GM12878 (cell line): ENCODE measurements at regions not wholly inside any gene's neighbourhood (a gene's known extent, or its start where the extent isn't known, plus 50 kb on each side); places are given as distances from the start of the nearest gene placed in this dataset.

Source experiments
- ATAC-seq: fragments of 200-7000 bp; cut with Tn5 transposase; 3 replicates; pipeline ENCODE4 v1.9.1; 2020; ENCODE audit warnings: mild to moderate bottlenecking, moderate library complexity
- BruUV-seq: library from RNA; stranded (reverse); fragments of 400-500 nt; replicated peaks from 2 replicates; lab custom pipeline; 2021; lab: Mats Ljungman, UMichigan
- CTCF ChIA-PET: fragments of 300-600 bp; sonication (Branson Sonifier 250); formaldehyde crosslinking; extraction: SDS; loops from one replicate; lab custom pipeline; 2021; ENCODE audit warnings: inconsistent platforms; lab: Yijun Ruan, JAX
- POLR2A ChIA-PET: fragments of 350-600 bp; formaldehyde crosslinking; extraction: SDS; loops from one replicate; lab custom pipeline; 2021; ENCODE audit warnings: inconsistent platforms; lab: Charles Lee
- RAD21 ChIA-PET: fragments of 300-600 bp; sonication (Branson Sonifier 250); formaldehyde crosslinking; loops from one replicate; lab custom pipeline; 2023; ENCODE audit warnings: antibody characterized with exemption; ENCODE audit not compliant: unreplicated experiment; lab: Charles Lee
- SMC1A ChIA-PET: fragments of 300-600 bp; sonication (Branson Sonifier 250); formaldehyde crosslinking; loops from one replicate; lab custom pipeline; 2023; ENCODE audit not compliant: unreplicated experiment, uncharacterized antibody; lab: Charles Lee
- DNase-seq: peaks from one replicate; pipeline ENCODE4 v3.0.0-alpha.2; 2011; ENCODE audit warnings: low read depth, low spot score
- FAIRE-seq: peaks from 3 replicates; lab custom pipeline; 2011; peaks lifted over from hg19 to GRCh38; lab: Jason Lieb, UNC
- H2AFZ ChIP-seq: 2 replicates; pipeline ENCODE4 v1.6.0; 2011; ENCODE audit warnings: low read depth, low read length, control low read depth; ENCODE audit not compliant: control insufficient read depth
- H3K27ac ChIP-seq: 2 replicates; pipeline ENCODE4 v1.5.1; 2011; ENCODE audit warnings: control low read depth; ENCODE audit not compliant: control insufficient read depth, insufficient read depth
- H3K27me3 ChIP-seq, 2 experiments: replicated peaks in 1 of 2; 2 replicates each; pipeline versions ENCODE4 v1.6.0 to v1.6.1; 2011; ENCODE audit warnings: low read length in 1 of 2; ENCODE audit not compliant: control insufficient read depth in 2 of 2, insufficient read depth in 2 of 2
- H3K36me3 ChIP-seq, 2 experiments: 2 replicates each; pipeline ENCODE4 v1.5.1; 2011; ENCODE audit warnings: low read length in 1 of 2; ENCODE audit not compliant: control insufficient read depth in 2 of 2, insufficient read depth in 2 of 2
- H3K4me1 ChIP-seq: 2 replicates; pipeline ENCODE4 v1.6.1; 2011; ENCODE audit warnings: mild to moderate bottlenecking, low read length, moderate library complexity, mixed read lengths; ENCODE audit not compliant: control insufficient read depth, insufficient read depth
- H3K4me2 ChIP-seq: 2 replicates; pipeline ENCODE4 v1.6.0; 2011; ENCODE audit warnings: control low read depth; ENCODE audit not compliant: control insufficient read depth, insufficient read depth
- H3K4me3 ChIP-seq: fragments of 200-600 bp; sonication (generic); 2 replicates; pipeline ENCODE4 v1.5.1; 2016
- H3K79me2 ChIP-seq: 2 replicates; pipeline ENCODE4 v1.6.0; 2011; ENCODE audit warnings: low read length; ENCODE audit not compliant: control insufficient read depth, insufficient read depth
- H3K9ac ChIP-seq: 2 replicates; pipeline ENCODE4 v1.8.0; 2011; ENCODE audit warnings: low read length, control low read depth, mixed read lengths; ENCODE audit not compliant: control insufficient read depth, insufficient read depth
- H3K9me3 ChIP-seq: replicated peaks from 3 replicates; pipeline ENCODE4 v1.5.1; 2011; ENCODE audit warnings: mild to moderate bottlenecking, low read length; ENCODE audit not compliant: control insufficient read depth, insufficient read depth
- H4K20me1 ChIP-seq: 2 replicates; pipeline ENCODE4 v1.6.0; 2011; ENCODE audit not compliant: control insufficient read depth, insufficient read depth
- ATF3 ChIP-seq: IDR thresholded peaks from 2 replicates; pipeline ENCODE4 v1.6.1; 2011; ENCODE audit warnings: low read depth, mild to moderate bottlenecking, low read length, moderate library complexity, borderline replicate concordance; ENCODE audit errors: extremely low read depth
- HSF1 ChIP-seq: fragments of 150-350 bp; IDR thresholded peaks from 2 replicates; pipeline ENCODE4 v1.6.1; 2014; ENCODE audit warnings: mild to moderate bottlenecking, low read depth, low read length
- JUND ChIP-seq: IDR thresholded peaks from 2 replicates; pipeline ENCODE4 v1.6.1; 2012; ENCODE audit warnings: low read depth, mild to moderate bottlenecking, low read length, improper control_type of control experiment, moderate library complexity
- MXI1 ChIP-seq: fragments of 150-350 bp; IDR thresholded peaks from 2 replicates; pipeline ENCODE4 v1.6.1; 2011; ENCODE audit warnings: low read depth, mild to moderate bottlenecking, inconsistent platforms, low read length, improper control_type of control experiment
- MYB ChIP-seq: fragments of 150-350 bp; IDR thresholded peaks from 2 replicates; pipeline ENCODE4 v1.6.1; 2014; ENCODE audit warnings: mild to moderate bottlenecking, low read depth, low read length, borderline replicate concordance
- PKNOX1 ChIP-seq: fragments of 450-650 bp; IDR thresholded peaks from 2 replicates; pipeline ENCODE4 v1.6.1; 2016; ENCODE audit warnings: mild to moderate bottlenecking
- RAD21 ChIP-seq: IDR thresholded peaks from 2 replicates; pipeline ENCODE4 v1.6.1; 2011; ENCODE audit warnings: mild to moderate bottlenecking, low read depth, low read length, moderate library complexity; ENCODE audit not compliant: insufficient read depth
- TCF12 ChIP-seq: IDR thresholded peaks from 2 replicates; pipeline ENCODE4 v1.6.1; 2011; ENCODE audit warnings: low read depth, mild to moderate bottlenecking, low read length
- ZBTB33 ChIP-seq: fragments of 450-650 bp; IDR thresholded peaks from 2 replicates; pipeline ENCODE4 v1.6.1; 2017; ENCODE audit warnings: mild to moderate bottlenecking
- ZBTB4 ChIP-seq: fragments of 450-650 bp; formaldehyde crosslinking; IDR thresholded peaks from 2 replicates; pipeline ENCODE4 v1.4.0; 2022; ENCODE audit warnings: mild to moderate bottlenecking, moderate library complexity
- ZNF217 ChIP-seq: fragments of 450-650 bp; IDR thresholded peaks from 2 replicates; pipeline ENCODE4 v1.6.1; 2017; ENCODE audit warnings: antibody characterized with exemption, mild to moderate bottlenecking
- ZNF592 ChIP-seq: fragments of 450-650 bp; IDR thresholded peaks from 2 replicates; pipeline ENCODE4 v1.6.1; 2017; ENCODE audit warnings: mild to moderate bottlenecking, moderate library complexity
- WGBS: methylation state at CpG from one replicate; pipeline ENCODE4 v1.1.6; 2016; ENCODE audit warnings: low lambda C conversion rate; ENCODE audit not compliant: insufficient replicate concordance, insufficient coverage; ENCODE audit errors: missing lambda C conversion rate; 5-methylcytosine and 5-hydroxymethylcytosine counted together
- in situ Hi-C: fragments of 300-500 bp; cut with MboI; formaldehyde crosslinking; loops from 9 replicates; pipeline ENCODE4 v1.14.3; 2018; ENCODE audit warnings: mixed read lengths
- intact Hi-C: fragments of 100-400 bp; cut with micrococcal nuclease; formaldehyde crosslinking; loops from one replicate; pipeline ENCODE4 v1.14.2; 2022; ENCODE audit not compliant: unreplicated experiment

GRCh38 chr2:65681503-65681902 is 249.1 kb upstream of the SPRED2 start:
- no peaks in the 10 kb centered on the region for H3K79me2 ChIP-seq
- FAIRE-seq (no peak), DNase-seq (no peak), ATAC-seq (no peak)
- H3K36me3 ChIP-seq: no peaks in the 10 kb centered on the region
- no peak overlapping the region for H3K27ac ChIP-seq
- SMC1A ChIA-PET: interaction anchor here (0.8 kb wide), 1 partner anchor 10 kb away, joined by 3 read pairs; no protein-coding TSS in a partner anchor
- intact Hi-C loops: no loop called here
- POLR2A ChIA-PET: no interaction called here
- WGBS: 0% methylated on average over 1 of the region's 1 CpG
- in situ Hi-C loops: no loop called here
- no TSS peak for BruUV-seq
- CTCF ChIA-PET: no interaction called here
- no peaks in the 10 kb centered on the region for H4K20me1 ChIP-seq
- no peak overlapping the region for H3K4me2 ChIP-seq
- no peak overlapping the region for H2AFZ ChIP-seq
- H3K9ac ChIP-seq: no peak overlapping the region
- no peaks in the 10 kb centered on the region for H3K4me1 ChIP-seq
- RAD21 ChIA-PET: no interaction called here
- no peaks in the 10 kb centered on the region for H3K27me3 ChIP-seq
- H3K4me3 ChIP-seq: no peak overlapping the region
- TF ChIP-seq PKNOX1 (no peak), ZBTB33 (no peak), ZNF217 (no peak), ZNF592 (no peak), HSF1 (no peak), RAD21 (no peak), JUND (no peak), ATF3 (no peak), TCF12 (no peak), MXI1 (no peak), MYB (no peak), ZBTB4 (CRISPR knock-in tag) (no peak)
- TF ChIP-seq, all 136 proteins: peak for 0
- no peaks in the 10 kb centered on the region; the same call in 2 of the 3 replicates for H3K9me3 ChIP-seq
